ENCODE measurements at regions not wholly inside any gene's neighbourhood (a gene's known extent, or its start where the extent isn't known, plus 50 kb on each side); places are given as distances from the start of the nearest gene placed in this dataset.

GRCh38 chr5:113770648-113771047 is 257.2 kb downstream of the YTHDC2 start:
- no peak overlapping the region for H3K4me3 ChIP-seq (ENCODE audit: low read length)
- DNase-seq (ENCODE audit: low read depth) = no peak
- TF ChIP-seq CTCF (IDR thresholded peaks at IDR 0.05; ENCODE audit: insufficient read depth, low read depth, low read length, missing control alignments) = no peak

- no peak overlapping the region for H3K4me3 ChIP-seq (ENCODE audit: low read length)
- DNase-seq (ENCODE audit: low read depth) = no peak
- TF ChIP-seq CTCF (IDR thresholded peaks at IDR 0.05; ENCODE audit: insufficient read depth, low read depth, low read length, missing control alignments) = no peak
Measured at GRCh38 chr5:113771483-113771882, 258.0 kb downstream of the YTHDC2 start.

GRCh38 chr5:113776168-113776567 is 262.7 kb downstream of the YTHDC2 start:
- no peak overlapping the region for H3K4me3 ChIP-seq (ENCODE audit: low read length)
- TF ChIP-seq CTCF (IDR thresholded peaks at IDR 0.05; ENCODE audit: insufficient read depth, low read depth, low read length, missing control alignments) = no peak
- no peak for DNase-seq (ENCODE audit: low read depth)

GRCh38 chr5:113776832-113777525 is 263.5 kb downstream of the YTHDC2 start:
- TF ChIP-seq CTCF (IDR thresholded peaks at IDR 0.05; ENCODE audit: insufficient read depth, low read depth, low read length, missing control alignments) = no peak
- no peak for DNase-seq (ENCODE audit: low read depth)
- no peak overlapping the region for H3K4me3 ChIP-seq (ENCODE audit: low read length)

- no peak for DNase-seq (ENCODE audit: low read depth)
- no peak overlapping the region for H3K4me3 ChIP-seq (ENCODE audit: low read length)
- TF ChIP-seq CTCF (IDR thresholded peaks at IDR 0.05; ENCODE audit: insufficient read depth, low read depth, low read length, missing control alignments) = no peak
Measured at GRCh38 chr5:113778147-113778546, 264.7 kb downstream of the YTHDC2 start.

GRCh38 chr5:113788141-113788655 is 274.7 kb downstream of the YTHDC2 start:
- no peak for DNase-seq (ENCODE audit: low read depth)
- TF ChIP-seq CTCF (IDR thresholded peaks at IDR 0.05; ENCODE audit: insufficient read depth, low read depth, low read length, missing control alignments) = no peak
- no peak overlapping the region for H3K4me3 ChIP-seq (ENCODE audit: low read length)

- TF ChIP-seq CTCF (IDR thresholded peaks at IDR 0.05; ENCODE audit: insufficient read depth, low read depth, low read length, missing control alignments) = no peak
- H3K4me3 ChIP-seq (ENCODE audit: low read length) = no peak overlapping the region
- no peak for DNase-seq (ENCODE audit: low read depth)
Measured at GRCh38 chr5:113789769-113790168, 276.3 kb downstream of the YTHDC2 start.
